Endothelial cell (in vitro differentiated cells): ENCODE measurements at regions not wholly inside any gene's neighbourhood (a gene's known extent, or its start where the extent isn't known, plus 50 kb on each side); places are given as distances from the start of the nearest gene placed in this dataset.

ENCODE experiments used
- DNase-seq: peaks from one replicate; pipeline ENCODE4 v3.0.0; 2021; ENCODE audit warnings: low spot score
- H3K27ac Mint-ChIP-seq: one replicate; pipeline ENCODE4 v1.8.0; 2021; ENCODE audit warnings: mixed read lengths, inconsistent platforms; ENCODE audit not compliant: unreplicated experiment
- H3K27me3 Mint-ChIP-seq: one replicate; pipeline ENCODE4 v1.8.0; 2021; ENCODE audit warnings: mild to moderate bottlenecking, moderate library complexity, mixed read lengths, inconsistent platforms; ENCODE audit not compliant: unreplicated experiment
- H3K36me3 Mint-ChIP-seq: one replicate; pipeline ENCODE4 v1.8.0; 2021; ENCODE audit warnings: mild to moderate bottlenecking, low read depth, mixed read lengths, inconsistent platforms; ENCODE audit not compliant: unreplicated experiment
- H3K4me1 Mint-ChIP-seq: one replicate; pipeline ENCODE4 v1.8.0; 2021; ENCODE audit warnings: mild to moderate bottlenecking, mixed read lengths, inconsistent platforms; ENCODE audit not compliant: unreplicated experiment
- H3K4me3 Mint-ChIP-seq: one replicate; pipeline ENCODE4 v1.8.0; 2021; ENCODE audit warnings: mild to moderate bottlenecking, mixed read lengths, inconsistent platforms; ENCODE audit not compliant: unreplicated experiment
- H3K9me3 Mint-ChIP-seq: one replicate; pipeline ENCODE4 v1.8.0; 2021; ENCODE audit warnings: mixed read lengths, inconsistent platforms; ENCODE audit not compliant: unreplicated experiment
- TF ChIP-seq, protein P1 (sequence below): fragments of 200-600 bp; sonication (generic); IDR thresholded peaks from one replicate; pipeline ENCODE4 v1.5.0; 2021; ENCODE audit warnings: antibody characterized with exemption; ENCODE audit not compliant: unreplicated experiment

DNA sequence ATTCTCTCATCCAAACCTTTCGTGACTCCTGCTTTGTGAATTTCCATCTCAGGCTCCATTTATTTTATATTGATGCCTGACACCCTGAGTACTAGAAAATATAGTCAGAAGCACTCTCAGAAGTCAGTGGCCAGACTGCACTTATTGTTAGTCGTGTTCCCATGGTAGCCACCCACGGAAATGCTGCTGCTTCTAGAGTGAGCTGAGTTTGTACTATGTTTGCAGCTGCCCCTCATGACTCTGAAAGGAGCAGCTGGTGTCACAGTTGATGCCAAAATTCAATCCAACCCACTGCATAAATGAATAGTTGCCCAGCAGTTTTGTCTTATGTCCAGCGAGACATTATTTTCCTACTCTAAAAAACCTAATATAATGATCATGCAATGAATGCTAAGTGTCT is 265.2 kb upstream of the SPHKAP start:
- Mint-ChIP-seq H3K9me3 (no peaks in the 10 kb centered on the region), H3K27ac (no peak overlapping the region), H3K27me3 (no peaks in the 10 kb centered on the region), H3K4me1 (no peaks in the 10 kb centered on the region), H3K4me3 (no peak overlapping the region), H3K36me3 (no peaks in the 10 kb centered on the region)
- DNase-seq: no peak
- TF ChIP-seq, protein P1, sequence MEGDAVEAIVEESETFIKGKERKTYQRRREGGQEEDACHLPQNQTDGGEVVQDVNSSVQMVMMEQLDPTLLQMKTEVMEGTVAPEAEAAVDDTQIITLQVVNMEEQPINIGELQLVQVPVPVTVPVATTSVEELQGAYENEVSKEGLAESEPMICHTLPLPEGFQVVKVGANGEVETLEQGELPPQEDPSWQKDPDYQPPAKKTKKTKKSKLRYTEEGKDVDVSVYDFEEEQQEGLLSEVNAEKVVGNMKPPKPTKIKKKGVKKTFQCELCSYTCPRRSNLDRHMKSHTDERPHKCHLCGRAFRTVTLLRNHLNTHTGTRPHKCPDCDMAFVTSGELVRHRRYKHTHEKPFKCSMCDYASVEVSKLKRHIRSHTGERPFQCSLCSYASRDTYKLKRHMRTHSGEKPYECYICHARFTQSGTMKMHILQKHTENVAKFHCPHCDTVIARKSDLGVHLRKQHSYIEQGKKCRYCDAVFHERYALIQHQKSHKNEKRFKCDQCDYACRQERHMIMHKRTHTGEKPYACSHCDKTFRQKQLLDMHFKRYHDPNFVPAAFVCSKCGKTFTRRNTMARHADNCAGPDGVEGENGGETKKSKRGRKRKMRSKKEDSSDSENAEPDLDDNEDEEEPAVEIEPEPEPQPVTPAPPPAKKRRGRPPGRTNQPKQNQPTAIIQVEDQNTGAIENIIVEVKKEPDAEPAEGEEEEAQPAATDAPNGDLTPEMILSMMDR: no peak

DNA sequence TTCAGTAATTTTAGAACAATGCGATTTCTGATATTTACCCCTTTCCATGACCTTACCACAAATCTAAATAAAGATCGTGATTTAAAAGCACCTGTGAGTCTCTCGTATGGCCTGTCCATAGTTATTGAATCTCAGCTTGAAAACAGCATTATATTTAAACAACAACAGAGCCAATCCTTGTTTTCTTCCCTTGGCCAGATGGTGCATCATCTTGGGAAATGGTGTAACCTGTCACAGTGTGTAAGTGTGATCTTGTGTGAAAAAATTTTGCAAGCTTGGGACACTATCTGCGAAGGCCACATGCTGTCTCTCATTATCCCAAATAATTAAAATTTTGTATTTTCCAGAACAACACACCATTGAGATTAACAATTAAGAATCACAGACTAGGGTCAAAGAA is 262.7 kb upstream of the SPHKAP start:
- H3K36me3 Mint-ChIP-seq: no peaks in the 10 kb centered on the region
- no peak overlapping the region for H3K27ac Mint-ChIP-seq
- H3K9me3 Mint-ChIP-seq: no peaks in the 10 kb centered on the region
- H3K4me1 Mint-ChIP-seq: no peaks in the 10 kb centered on the region
- DNase-seq: no peak
- TF ChIP-seq, protein P1: no peak
- no peak overlapping the region for H3K4me3 Mint-ChIP-seq
- H3K27me3 Mint-ChIP-seq: no peaks in the 10 kb centered on the region

DNA sequence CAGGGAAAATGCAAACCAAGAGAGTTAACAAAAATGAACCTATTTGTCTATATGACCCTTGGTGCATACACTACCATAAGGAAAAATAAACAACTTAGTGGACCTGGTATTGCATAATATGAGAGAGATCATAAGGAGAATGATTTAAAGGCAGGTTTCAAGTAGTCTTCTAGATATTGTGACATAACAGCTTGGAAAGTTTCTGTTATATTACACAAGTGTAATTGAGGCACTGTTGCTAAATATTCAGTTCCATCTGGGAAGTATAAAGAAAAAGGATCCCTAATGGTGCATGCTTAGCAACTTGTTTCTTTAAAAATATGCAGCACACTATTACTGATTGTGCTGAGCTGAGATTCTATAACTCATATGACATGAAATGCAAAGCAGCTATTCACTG is 252.2 kb upstream of the SPHKAP start:
- Mint-ChIP-seq H3K27ac (no peak overlapping the region), H3K27me3 (no peaks in the 10 kb centered on the region), H3K4me1 (no peaks in the 10 kb centered on the region), H3K36me3 (no peaks in the 10 kb centered on the region), H3K4me3 (no peak overlapping the region), H3K9me3 (no peaks in the 10 kb centered on the region)
- no peak for DNase-seq
- TF ChIP-seq, protein P1: no peak

GRCh38 chr2:228432116-228432515 is 250.6 kb upstream of the SPHKAP start:
- Mint-ChIP-seq H3K9me3 (peaks cover 7% of the 10 kb centered on the region), H3K4me1 (no peaks in the 10 kb centered on the region)

GRCh38 chr2:228430986-228431385 is 249.5 kb upstream of the SPHKAP start:
- Mint-ChIP-seq H3K27me3 (no peaks in the 10 kb centered on the region), H3K9me3 (peaks cover 8% of the 10 kb centered on the region), H3K36me3 (no peaks in the 10 kb centered on the region), H3K4me3 (no peak overlapping the region), H3K4me1 (no peaks in the 10 kb centered on the region), H3K27ac (no peak overlapping the region)
- DNase-seq: no peak
- TF ChIP-seq, protein P1: no peak

More at GRCh38 chr2:228432116-228432515, 250.6 kb upstream of the SPHKAP start:
- no peak for DNase-seq
- Mint-ChIP-seq H3K27me3 (no peaks in the 10 kb centered on the region), H3K36me3 (no peaks in the 10 kb centered on the region), H3K27ac (no peak overlapping the region), H3K4me3 (no peak overlapping the region)
- TF ChIP-seq, protein P1: no peak
